Stimulated activated CD8-positive, alpha-beta memory T cell treated with anti-CD3 and anti-CD28 coated beads, Interleukin-4, amount 100 ng/mL, for 24 hours (primary cell): ENCODE measurements at regions not wholly inside any gene's neighbourhood (a gene's known extent, or its start where the extent isn't known, plus 50 kb on each side); places are given as distances from the start of the nearest gene placed in this dataset.

ENCODE experiments used
- DNase-seq: peaks from one replicate; pipeline ENCODE4 v3.0.0-alpha.2; 2020; ENCODE audit warnings: low read depth

GRCh38 chr5:155921621-155922020 is 405.3 kb upstream of the SGCD start:
- no peak for DNase-seq

GRCh38 chr5:155923784-155924183 is 403.2 kb upstream of the SGCD start:
- DNase-seq = no peak

GRCh38 chr5:155926031-155926430 is 400.9 kb upstream of the SGCD start:
- no peak for DNase-seq

GRCh38 chr5:155926766-155927165 is 400.2 kb upstream of the SGCD start:
- no peak for DNase-seq

- no peak for DNase-seq
These were observed 397.9 kb upstream of the SGCD start for GRCh38 chr5:155929112-155929511.

GRCh38 chr5:155934964-155935363 is 392.0 kb upstream of the SGCD start:
- DNase-seq = no peak

GRCh38 chr5:155935723-155936122 is 391.2 kb upstream of the SGCD start:
- DNase-seq = no peak

GRCh38 chr5:155936520-155937406 is 390.2 kb upstream of the SGCD start:
- DNase-seq = no peak

- no peak for DNase-seq
These were observed 388.9 kb upstream of the SGCD start for GRCh38 chr5:155938051-155938450.

- DNase-seq = no peak
These were observed 385.6 kb upstream of the SGCD start for GRCh38 chr5:155941340-155941739.

- peak; percentile 4 for DNase-seq
These were observed 383.2 kb upstream of the SGCD start for GRCh38 chr5:155943516-155944407.

GRCh38 chr5:155947394-155948062 is 379.4 kb upstream of the SGCD start:
- DNase-seq = no peak

- no peak for DNase-seq
These were observed 378.4 kb upstream of the SGCD start for GRCh38 chr5:155948576-155948975.

GRCh38 chr5:155952486-155953089 is 374.4 kb upstream of the SGCD start:
- no peak for DNase-seq

- DNase-seq = no peak
These were observed 373.6 kb upstream of the SGCD start for GRCh38 chr5:155953335-155953734.

- DNase-seq = no peak
These were observed 372.1 kb upstream of the SGCD start for GRCh38 chr5:155954701-155955445.

GRCh38 chr5:155957884-155958283 is 369.1 kb upstream of the SGCD start:
- no peak for DNase-seq

- DNase-seq = no peak
These were observed 367.9 kb upstream of the SGCD start for GRCh38 chr5:155959082-155959481.

- DNase-seq = no peak
These were observed 366.8 kb upstream of the SGCD start for GRCh38 chr5:155960177-155960576.

- no peak for DNase-seq
These were observed 357.4 kb upstream of the SGCD start for GRCh38 chr5:155969537-155969936.

GRCh38 chr5:155974369-155974768 is 352.6 kb upstream of the SGCD start:
- DNase-seq = no peak
